Glutamatergic neuron (in vitro differentiated cells): ENCODE measurements at regions not wholly inside any gene's neighbourhood (a gene's known extent, or its start where the extent isn't known, plus 50 kb on each side); places are given as distances from the start of the nearest gene placed in this dataset.

Experiments used
- DNase-seq: peaks from one replicate; pipeline ENCODE4 v3.0.0; 2022
- H3K27ac Mint-ChIP-seq: one replicate; pipeline ENCODE4 v1.8.0; 2020; ENCODE audit warnings: mild to moderate bottlenecking, mixed read lengths, inconsistent platforms; ENCODE audit not compliant: unreplicated experiment
- H3K27me3 Mint-ChIP-seq: one replicate; pipeline ENCODE4 v1.8.0; 2020; ENCODE audit warnings: mild to moderate bottlenecking, moderate library complexity, mixed read lengths, inconsistent platforms; ENCODE audit not compliant: unreplicated experiment
- H3K36me3 Mint-ChIP-seq: one replicate; pipeline ENCODE4 v1.8.0; 2020; ENCODE audit warnings: mild to moderate bottlenecking, mixed read lengths, inconsistent platforms; ENCODE audit not compliant: unreplicated experiment
- H3K4me1 Mint-ChIP-seq: one replicate; pipeline ENCODE4 v1.8.0; 2020; ENCODE audit warnings: mild to moderate bottlenecking, low read depth, mixed read lengths, inconsistent platforms; ENCODE audit not compliant: unreplicated experiment
- H3K4me3 Mint-ChIP-seq: one replicate; pipeline ENCODE4 v1.8.0; 2020; ENCODE audit warnings: mild to moderate bottlenecking, mixed read lengths, inconsistent platforms; ENCODE audit not compliant: unreplicated experiment
- H3K9me3 Mint-ChIP-seq: one replicate; pipeline ENCODE4 v1.8.0; 2020; ENCODE audit warnings: mild to moderate bottlenecking, moderate library complexity, mixed read lengths, inconsistent platforms; ENCODE audit not compliant: unreplicated experiment
- CTCF ChIP-seq: fragments of 200-600 bp; sonication (generic); IDR thresholded peaks from one replicate; pipeline ENCODE4 v1.5.0; 2021; ENCODE audit not compliant: partially characterized antibody, unreplicated experiment

GRCh38 chr5:167232675-167233311 is 1058.7 kb upstream of the WWC1 start:
- no peak overlapping the region for H3K27ac Mint-ChIP-seq
- no peak for TF ChIP-seq CTCF
- H3K4me1 Mint-ChIP-seq, result no peaks in the 10 kb centered on the region
- peaks cover 5% of the 10 kb centered on the region for H3K9me3 Mint-ChIP-seq
- peaks cover 2% of the 10 kb centered on the region for H3K27me3 Mint-ChIP-seq
- H3K36me3 Mint-ChIP-seq, result peaks cover 11% of the 10 kb centered on the region
- DNase-seq, result no peak
- no peak overlapping the region for H3K4me3 Mint-ChIP-seq

GRCh38 chr5:167233507-167234220 is 1057.8 kb upstream of the WWC1 start:
- Mint-ChIP-seq H3K4me3 (no peak overlapping the region), H3K9me3 (peaks cover 2% of the 10 kb centered on the region), H3K27me3 (peaks cover 2% of the 10 kb centered on the region), H3K27ac (no peak overlapping the region), H3K4me1 (no peaks in the 10 kb centered on the region), H3K36me3 (peaks cover 4% of the 10 kb centered on the region)
- no peak for DNase-seq
- TF ChIP-seq CTCF, result no peak

GRCh38 chr5:167241436-167242067 is 1049.9 kb upstream of the WWC1 start:
- Mint-ChIP-seq H3K27ac (no peak overlapping the region), H3K9me3 (no peaks in the 10 kb centered on the region), H3K27me3 (peaks cover 3% of the 10 kb centered on the region), H3K4me3 (no peak overlapping the region), H3K4me1 (peaks cover 6% of the 10 kb centered on the region), H3K36me3 (no peaks in the 10 kb centered on the region)
- no peak for DNase-seq
- no peak for TF ChIP-seq CTCF

GRCh38 chr5:167242701-167243100 is 1048.7 kb upstream of the WWC1 start:
- TF ChIP-seq CTCF, result no peak

GRCh38 chr5:167243463-167243862 is 1048.0 kb upstream of the WWC1 start:
- Mint-ChIP-seq H3K36me3 (no peaks in the 10 kb centered on the region), H3K27ac (no peak overlapping the region), H3K9me3 (no peaks in the 10 kb centered on the region), H3K4me3 (no peak overlapping the region), H3K4me1 (peaks cover 9% of the 10 kb centered on the region), H3K27me3 (peaks cover 3% of the 10 kb centered on the region)
- no peak for DNase-seq
- TF ChIP-seq CTCF, result no peak

More at GRCh38 chr5:167242701-167243100, 1048.7 kb upstream of the WWC1 start:
- H3K9me3 Mint-ChIP-seq, result no peaks in the 10 kb centered on the region
- DNase-seq, result no peak
- no peak overlapping the region for H3K27ac Mint-ChIP-seq
- H3K36me3 Mint-ChIP-seq, result no peaks in the 10 kb centered on the region
- H3K4me1 Mint-ChIP-seq, result peaks cover 6% of the 10 kb centered on the region
- H3K27me3 Mint-ChIP-seq, result peaks cover 3% of the 10 kb centered on the region
- H3K4me3 Mint-ChIP-seq, result no peak overlapping the region
